ENCODE measurements at regions not wholly inside any gene's neighbourhood (a gene's known extent, or its start where the extent isn't known, plus 50 kb on each side); places are given as distances from the start of the nearest gene placed in this dataset.

DNA sequence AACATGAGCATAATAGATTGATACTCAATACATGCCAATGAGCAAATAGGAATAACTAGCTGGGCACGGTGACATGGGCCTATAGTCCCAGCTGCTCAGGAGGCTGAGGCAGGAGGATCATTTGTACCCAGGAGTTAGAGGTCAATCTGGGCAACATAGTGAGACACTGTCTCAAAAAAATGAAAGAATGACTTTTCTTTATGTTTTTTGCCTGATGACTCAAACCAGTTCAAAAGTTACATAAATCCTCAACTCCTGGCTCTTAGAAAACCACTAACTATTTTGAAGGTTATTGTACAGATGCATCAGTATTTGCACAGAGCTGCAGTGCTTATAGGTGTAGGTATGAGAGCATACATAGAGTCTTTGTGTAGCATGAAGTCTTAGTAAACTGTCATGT is 219.2 kb upstream of the RGS6 start:
- H3K9me3 Mint-ChIP-seq (ENCODE audit: low read depth): no peaks in the 10 kb centered on the region
- H3K4me1 Mint-ChIP-seq (ENCODE audit: low read depth): peaks cover 11% of the 10 kb centered on the region
- H3K36me3 Mint-ChIP-seq: peaks cover 30% of the 10 kb centered on the region
- no peaks in the 10 kb centered on the region for H3K27me3 Mint-ChIP-seq
- no peak overlapping the region for H3K27ac Mint-ChIP-seq
- no peak overlapping the region for H3K4me3 Mint-ChIP-seq

DNA sequence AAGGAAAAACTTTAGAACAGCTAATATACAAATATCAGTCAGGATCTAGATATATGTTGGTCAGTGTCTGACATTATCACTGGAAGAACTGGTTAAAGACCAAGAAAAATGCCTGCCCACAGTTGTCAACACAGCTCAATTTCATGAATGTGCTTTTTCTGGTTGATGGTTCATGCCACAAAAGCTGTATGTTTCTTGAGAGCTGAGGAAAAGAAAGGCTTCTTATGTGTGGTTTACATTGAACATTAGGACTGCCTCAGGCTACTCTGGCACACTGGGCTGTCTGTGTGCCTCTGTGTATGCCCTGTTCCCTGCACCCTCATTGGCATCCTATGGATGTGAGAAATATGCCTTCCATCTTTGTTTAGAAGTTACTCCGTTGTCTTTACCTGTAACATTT is 218.8 kb upstream of the RGS6 start:
- no peaks in the 10 kb centered on the region for H3K9me3 Mint-ChIP-seq (ENCODE audit: low read depth)
- no peak overlapping the region for H3K27ac Mint-ChIP-seq
- peaks cover 32% of the 10 kb centered on the region for H3K36me3 Mint-ChIP-seq
- no peaks in the 10 kb centered on the region for H3K27me3 Mint-ChIP-seq
- peaks cover 11% of the 10 kb centered on the region for H3K4me1 Mint-ChIP-seq (ENCODE audit: low read depth)
- H3K4me3 Mint-ChIP-seq: no peak overlapping the region

DNA sequence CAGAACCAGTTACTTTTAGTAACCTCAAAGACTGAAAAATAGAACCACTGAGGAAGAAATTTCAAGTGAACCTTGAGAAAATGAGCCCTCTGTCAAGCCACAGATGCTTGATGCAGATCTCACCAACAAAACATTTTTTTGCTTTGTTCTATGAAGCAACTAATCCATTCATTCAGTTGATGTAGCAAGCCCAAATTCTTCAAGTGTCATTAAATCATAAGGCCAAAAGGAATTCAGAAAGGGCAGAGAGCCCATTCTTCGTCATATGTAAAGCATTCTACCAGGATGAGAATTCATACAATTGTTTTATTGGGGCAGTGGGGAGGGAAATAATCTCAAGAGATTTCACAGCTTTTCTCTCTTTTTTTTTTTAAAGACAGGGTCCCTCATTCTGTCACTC is 218.0 kb upstream of the RGS6 start:
- Mint-ChIP-seq H3K27ac (no peak overlapping the region), H3K4me1 (ENCODE audit: low read depth) (peaks cover 11% of the 10 kb centered on the region), H3K9me3 (ENCODE audit: low read depth) (no peaks in the 10 kb centered on the region), H3K27me3 (no peaks in the 10 kb centered on the region), H3K36me3 (peaks cover 32% of the 10 kb centered on the region), H3K4me3 (no peak overlapping the region)

DNA sequence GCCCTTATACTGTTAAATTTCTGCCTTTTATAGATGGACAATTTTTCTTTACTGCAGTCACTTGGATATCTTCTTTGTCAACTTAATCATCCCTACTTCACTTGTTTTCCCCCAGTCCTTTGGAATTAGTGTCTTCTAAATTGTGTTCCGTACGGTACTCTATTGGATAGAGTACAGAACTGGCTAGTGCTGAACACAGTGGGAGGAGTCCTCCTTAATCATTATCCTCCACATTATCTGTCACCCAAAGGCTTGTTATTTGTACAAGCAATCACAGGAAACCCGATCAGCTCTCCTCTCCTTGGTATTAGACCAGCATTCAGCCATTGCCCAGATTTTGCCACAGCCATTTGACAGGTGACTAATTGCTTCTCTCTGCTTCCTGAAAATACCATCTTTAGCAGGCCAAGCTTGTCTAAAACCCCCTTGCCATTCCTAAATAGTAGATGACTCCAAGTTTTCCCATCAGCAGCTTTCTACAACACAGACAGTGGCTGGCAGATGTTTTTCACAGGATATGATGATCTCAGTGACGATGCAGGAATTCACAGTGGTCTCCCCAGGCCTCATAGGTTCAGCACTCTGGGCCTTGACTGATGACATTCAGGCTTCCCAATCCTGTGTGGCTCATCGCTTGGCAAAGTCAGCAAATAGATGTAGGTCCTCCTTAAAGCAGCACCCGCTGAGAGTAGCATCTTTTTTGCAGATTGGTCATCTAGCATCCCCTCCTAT is 216.0 kb upstream of the RGS6 start:
- Mint-ChIP-seq H3K27ac (no peak overlapping the region), H3K9me3 (ENCODE audit: low read depth) (no peaks in the 10 kb centered on the region), H3K4me1 (ENCODE audit: low read depth) (peaks cover 8% of the 10 kb centered on the region), H3K27me3 (no peaks in the 10 kb centered on the region), H3K36me3 (peaks cover 33% of the 10 kb centered on the region), H3K4me3 (no peak overlapping the region)

DNA sequence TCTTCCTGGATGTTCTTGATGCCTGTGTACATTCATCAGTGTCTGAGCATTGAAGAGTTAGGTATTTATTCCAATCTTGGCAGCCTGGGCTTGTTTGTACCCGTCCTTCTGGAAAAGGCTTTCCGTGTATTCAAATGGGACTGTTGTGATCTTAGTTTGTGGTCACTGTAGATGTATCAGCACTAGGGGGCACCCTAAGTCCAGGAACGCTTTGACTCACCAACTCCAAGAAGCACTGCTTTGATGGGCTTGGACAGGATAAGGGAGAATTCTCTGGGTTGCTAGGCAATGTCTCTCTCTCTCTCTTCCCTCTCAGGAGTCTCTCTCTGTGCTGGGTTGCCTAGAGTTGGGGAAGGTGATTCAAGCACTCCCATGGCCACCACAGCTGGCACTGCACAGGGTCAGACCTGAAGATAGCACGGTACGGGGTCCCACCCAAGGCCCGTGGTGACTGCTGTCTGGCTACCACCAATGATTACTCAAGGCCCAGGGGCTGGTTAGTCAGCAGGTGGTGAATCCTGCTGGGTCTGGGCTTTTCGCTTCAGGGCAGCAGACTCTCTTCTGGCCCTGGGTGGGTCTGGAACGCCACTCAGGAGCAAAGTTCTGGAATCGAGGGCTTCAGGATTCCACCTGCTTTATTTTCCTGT is 211.1 kb upstream of the RGS6 start:
- peaks cover 2% of the 10 kb centered on the region for H3K4me1 Mint-ChIP-seq (ENCODE audit: low read depth)
- H3K9me3 Mint-ChIP-seq (ENCODE audit: low read depth): no peaks in the 10 kb centered on the region
- no peak overlapping the region for H3K4me3 Mint-ChIP-seq
- H3K27ac Mint-ChIP-seq: no peak overlapping the region
- no peaks in the 10 kb centered on the region for H3K27me3 Mint-ChIP-seq
- H3K36me3 Mint-ChIP-seq: peaks cover 23% of the 10 kb centered on the region

DNA sequence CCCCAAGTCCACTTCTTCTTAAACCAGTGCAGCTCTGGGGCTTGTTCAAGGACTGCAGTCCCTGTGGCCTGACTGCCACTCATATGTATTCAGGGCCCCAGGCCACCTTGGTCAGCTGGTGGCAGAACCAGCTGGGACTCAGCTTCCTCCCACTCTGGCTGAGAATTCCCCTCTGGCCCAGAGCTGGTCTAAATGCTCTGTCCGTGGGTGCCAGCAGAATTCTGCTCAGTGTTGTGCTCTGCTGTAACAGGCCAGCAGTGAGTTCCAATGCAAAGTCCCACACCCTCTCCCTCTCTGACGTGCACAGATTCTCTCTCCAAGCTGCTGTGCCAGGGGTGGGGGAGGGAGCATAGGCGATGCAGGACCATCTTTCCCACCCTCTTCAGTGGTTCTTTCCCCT is 210.4 kb upstream of the RGS6 start:
- Mint-ChIP-seq H3K4me3 (no peak overlapping the region), H3K36me3 (peaks cover 23% of the 10 kb centered on the region), H3K9me3 (ENCODE audit: low read depth) (no peaks in the 10 kb centered on the region), H3K4me1 (ENCODE audit: low read depth) (peaks cover 2% of the 10 kb centered on the region), H3K27ac (no peak overlapping the region), H3K27me3 (no peaks in the 10 kb centered on the region)

DNA sequence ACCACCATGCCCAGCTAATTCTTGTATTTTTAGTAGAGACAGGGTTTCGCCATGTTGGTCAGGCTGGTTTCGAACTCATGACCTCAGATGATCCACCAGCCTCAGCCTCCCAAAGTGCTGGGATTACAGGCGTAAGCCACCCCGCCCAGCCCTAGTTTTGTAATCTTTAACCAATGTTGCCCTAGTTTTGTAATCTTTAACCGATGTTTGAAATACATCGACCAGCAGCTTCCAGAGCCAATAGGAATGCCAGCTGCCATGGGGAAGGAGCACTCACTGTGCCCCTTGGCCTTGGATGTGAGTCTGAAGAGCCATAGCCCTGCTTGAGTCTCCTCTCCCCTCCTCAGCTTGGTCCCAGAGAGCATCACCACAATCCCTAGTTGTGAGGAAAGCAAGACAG is 209.3 kb upstream of the RGS6 start:
- no peaks in the 10 kb centered on the region for H3K9me3 Mint-ChIP-seq (ENCODE audit: low read depth)
- H3K4me1 Mint-ChIP-seq (ENCODE audit: low read depth): peaks cover 2% of the 10 kb centered on the region
- no peak overlapping the region for H3K4me3 Mint-ChIP-seq
- H3K36me3 Mint-ChIP-seq: peaks cover 23% of the 10 kb centered on the region
- no peak overlapping the region for H3K27ac Mint-ChIP-seq
- H3K27me3 Mint-ChIP-seq: no peaks in the 10 kb centered on the region

DNA sequence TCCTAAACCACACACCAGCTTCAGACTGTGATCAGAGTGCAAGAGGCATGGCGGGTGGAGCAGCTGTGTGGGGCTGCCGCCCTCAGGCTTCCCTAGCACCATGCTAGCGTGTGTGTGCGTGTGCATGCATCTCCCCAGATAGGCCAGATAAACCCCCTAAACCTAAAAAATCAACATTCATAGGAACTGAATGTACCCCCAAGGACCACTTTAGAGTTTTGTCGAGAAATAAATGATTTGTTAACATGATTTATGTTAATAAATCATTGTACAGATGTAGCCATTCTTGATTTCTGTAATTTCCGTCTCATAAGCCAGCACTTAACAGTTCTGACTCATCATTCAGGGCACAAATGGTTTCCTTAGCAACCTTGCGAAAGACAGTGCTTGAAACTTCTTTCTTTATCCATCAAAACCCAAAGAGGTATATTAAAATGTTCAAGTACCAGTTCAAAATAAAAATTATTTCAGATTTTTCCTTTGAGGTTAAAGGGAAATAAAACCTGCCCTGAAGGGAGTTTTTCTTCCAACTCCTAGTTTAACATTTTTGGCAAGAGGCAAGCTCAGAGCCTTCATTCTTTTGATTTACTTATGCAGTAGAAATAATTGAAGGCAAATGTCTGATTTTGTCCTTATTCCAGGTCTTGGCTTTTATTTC is 206.2 kb upstream of the RGS6 start:
- Mint-ChIP-seq H3K9me3 (ENCODE audit: low read depth) (no peaks in the 10 kb centered on the region), H3K36me3 (peaks cover 16% of the 10 kb centered on the region)

DNA sequence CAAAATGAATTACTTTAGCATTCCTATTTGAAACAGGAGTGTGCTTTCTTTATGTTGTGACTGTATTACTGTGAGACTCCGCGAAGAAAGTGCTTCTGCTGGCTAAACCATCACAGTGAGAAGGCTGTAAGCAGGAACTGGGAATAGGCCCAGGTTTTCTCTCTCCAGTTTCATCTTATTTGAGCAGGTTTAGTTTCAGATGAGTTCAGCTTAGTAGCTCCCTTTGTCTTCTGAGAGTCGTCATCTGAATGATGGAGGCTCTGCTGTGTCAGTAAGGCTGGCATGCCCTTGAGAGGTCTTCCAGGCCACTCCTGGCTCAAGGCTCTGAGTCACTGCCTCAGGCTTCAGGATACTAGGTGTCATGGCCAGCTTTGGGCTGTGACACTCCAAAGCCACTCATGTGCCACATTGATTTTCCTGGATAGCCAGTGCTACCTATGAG is 205.6 kb upstream of the RGS6 start:
- H3K4me1 Mint-ChIP-seq (ENCODE audit: low read depth): no peaks in the 10 kb centered on the region
- H3K36me3 Mint-ChIP-seq: peaks cover 16% of the 10 kb centered on the region
- no peaks in the 10 kb centered on the region for H3K9me3 Mint-ChIP-seq (ENCODE audit: low read depth)
- no peak overlapping the region for H3K4me3 Mint-ChIP-seq
- no peaks in the 10 kb centered on the region for H3K27me3 Mint-ChIP-seq
- no peak overlapping the region for H3K27ac Mint-ChIP-seq

More for the DNA sequence above, 206.2 kb upstream of the RGS6 start:
- Mint-ChIP-seq H3K4me1 (ENCODE audit: low read depth) (no peaks in the 10 kb centered on the region), H3K27me3 (no peaks in the 10 kb centered on the region), H3K27ac (no peak overlapping the region), H3K4me3 (no peak overlapping the region)

DNA sequence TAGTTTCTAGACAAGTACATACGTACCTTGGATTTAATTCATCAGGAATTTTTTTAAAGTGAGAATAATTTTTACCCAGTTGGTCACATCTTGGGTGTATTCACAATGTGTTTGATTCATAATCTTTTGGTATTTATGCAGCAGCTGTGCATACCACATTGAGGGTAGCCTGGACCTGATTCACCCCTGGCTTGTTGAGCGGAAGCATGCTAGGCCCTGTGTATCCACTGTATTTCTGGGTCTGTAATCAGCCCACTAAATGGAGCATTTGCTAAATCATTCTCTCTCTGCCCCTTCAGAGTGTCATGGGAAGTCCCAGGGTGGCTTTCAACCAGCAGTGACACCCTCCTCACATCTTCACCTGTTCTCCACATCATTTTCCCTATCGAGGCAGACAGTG is 203.8 kb upstream of the RGS6 start:
- Mint-ChIP-seq H3K4me1 (ENCODE audit: low read depth) (no peaks in the 10 kb centered on the region), H3K27me3 (no peaks in the 10 kb centered on the region), H3K36me3 (peaks cover 13% of the 10 kb centered on the region), H3K9me3 (ENCODE audit: low read depth) (no peaks in the 10 kb centered on the region), H3K27ac (no peak overlapping the region), H3K4me3 (no peak overlapping the region)

DNA sequence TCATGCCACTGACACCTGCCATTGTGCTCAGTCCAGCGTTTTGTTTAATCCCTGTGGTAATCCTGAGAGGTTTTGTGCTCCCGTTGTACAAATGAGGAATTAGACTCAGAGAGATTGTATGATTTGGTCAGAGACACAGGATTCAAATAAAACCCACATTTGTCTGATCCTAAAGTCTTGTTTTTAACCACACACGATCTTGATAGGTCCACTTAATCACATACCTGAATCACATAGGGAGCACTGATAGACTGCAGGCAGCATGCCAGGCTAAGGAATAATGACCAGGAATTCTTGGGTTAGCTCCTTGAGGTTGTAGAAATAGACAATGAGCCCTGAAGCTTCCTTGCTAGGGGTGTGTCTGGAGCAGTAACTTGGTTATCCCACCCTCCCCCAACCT is 202.6 kb upstream of the RGS6 start:
- Mint-ChIP-seq H3K4me3 (no peak overlapping the region), H3K27me3 (no peaks in the 10 kb centered on the region), H3K36me3 (peaks cover 12% of the 10 kb centered on the region), H3K9me3 (ENCODE audit: low read depth) (no peaks in the 10 kb centered on the region), H3K27ac (no peak overlapping the region), H3K4me1 (ENCODE audit: low read depth) (no peaks in the 10 kb centered on the region)

DNA sequence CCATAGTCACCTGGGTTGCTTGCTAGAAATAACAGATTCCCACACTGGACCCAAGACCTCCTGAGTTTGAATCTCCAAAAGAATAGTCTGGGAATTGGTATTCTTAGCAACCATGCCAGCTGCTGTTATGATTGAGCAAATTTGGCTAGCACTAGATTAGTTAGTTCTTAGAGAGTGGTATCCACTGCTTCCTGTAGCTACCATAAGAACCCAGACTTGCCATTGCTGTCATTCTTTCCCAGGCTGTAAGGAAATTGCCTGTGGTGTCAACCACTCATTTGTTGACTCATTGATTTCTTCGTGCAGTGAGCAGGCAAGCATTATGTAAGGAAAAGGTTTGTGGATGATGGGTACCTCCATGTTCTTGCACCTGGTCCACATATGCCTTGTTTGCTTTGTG is 201.8 kb upstream of the RGS6 start:
- H3K27ac Mint-ChIP-seq: no peak overlapping the region
- H3K9me3 Mint-ChIP-seq (ENCODE audit: low read depth): no peaks in the 10 kb centered on the region
- no peak overlapping the region for H3K4me3 Mint-ChIP-seq
- no peaks in the 10 kb centered on the region for H3K27me3 Mint-ChIP-seq
- peaks cover 10% of the 10 kb centered on the region for H3K36me3 Mint-ChIP-seq
- H3K4me1 Mint-ChIP-seq (ENCODE audit: low read depth): no peaks in the 10 kb centered on the region

DNA sequence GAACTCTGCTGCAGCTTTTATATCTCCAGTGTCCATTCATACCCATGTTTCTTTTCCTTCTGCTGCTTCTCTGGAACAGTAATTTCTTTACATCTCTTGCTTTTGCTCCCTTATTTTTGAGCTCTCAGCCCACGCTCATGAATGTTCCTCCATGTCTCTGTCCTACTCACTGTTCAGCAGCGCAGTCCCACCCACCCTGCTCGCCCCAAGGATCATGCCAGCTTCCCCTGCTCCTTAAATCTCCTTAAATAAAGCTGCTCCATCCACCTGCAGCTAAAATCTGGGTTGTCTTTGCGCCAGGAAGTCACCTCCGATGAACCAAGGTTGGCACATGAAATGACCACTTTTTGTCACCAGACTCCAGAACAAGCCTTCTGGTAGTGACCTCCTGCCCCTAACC is 201.1 kb upstream of the RGS6 start:
- Mint-ChIP-seq H3K27me3 (no peaks in the 10 kb centered on the region), H3K4me3 (no peak overlapping the region), H3K9me3 (ENCODE audit: low read depth) (no peaks in the 10 kb centered on the region), H3K4me1 (ENCODE audit: low read depth) (no peaks in the 10 kb centered on the region), H3K36me3 (peaks cover 10% of the 10 kb centered on the region), H3K27ac (no peak overlapping the region)

DNA sequence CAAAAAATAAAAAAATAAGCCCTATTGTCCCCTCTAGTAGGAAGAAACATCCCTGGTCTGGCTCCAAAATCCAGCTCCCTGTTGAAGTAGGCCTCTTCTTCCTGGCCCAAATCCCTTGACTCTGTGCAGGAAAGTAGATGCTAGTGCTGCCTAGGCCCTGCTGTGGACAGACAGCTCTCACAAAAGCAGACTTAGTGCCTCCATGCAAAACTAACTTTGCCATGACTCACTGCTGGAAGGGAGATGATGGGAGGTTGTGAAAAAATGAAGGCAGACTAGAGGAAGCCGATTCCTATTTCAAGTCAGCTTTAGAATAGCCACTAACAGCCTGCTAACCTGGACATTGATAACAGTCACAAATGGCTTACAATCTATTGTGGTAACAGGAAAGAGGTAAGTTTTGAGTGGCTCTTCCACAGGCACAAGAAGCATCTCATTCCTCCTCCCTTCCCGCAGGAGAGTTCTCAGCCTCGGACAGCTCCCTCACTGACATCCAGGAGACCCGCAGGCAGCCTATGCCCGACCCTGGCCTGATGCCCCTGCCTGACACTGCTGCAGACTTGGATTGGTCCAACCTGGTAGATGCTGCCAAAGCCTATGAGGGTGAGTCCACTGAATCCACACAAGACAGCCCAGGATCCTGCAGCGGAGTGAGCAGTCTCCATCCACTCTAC is 198.9 kb upstream of the RGS6 start:
- H3K4me3 Mint-ChIP-seq: no peak overlapping the region
- H3K4me1 Mint-ChIP-seq (ENCODE audit: low read depth): no peaks in the 10 kb centered on the region
- H3K9me3 Mint-ChIP-seq (ENCODE audit: low read depth): no peaks in the 10 kb centered on the region
- no peak overlapping the region for H3K27ac Mint-ChIP-seq
- no peaks in the 10 kb centered on the region for H3K27me3 Mint-ChIP-seq
- H3K36me3 Mint-ChIP-seq: peaks cover 10% of the 10 kb centered on the region

DNA sequence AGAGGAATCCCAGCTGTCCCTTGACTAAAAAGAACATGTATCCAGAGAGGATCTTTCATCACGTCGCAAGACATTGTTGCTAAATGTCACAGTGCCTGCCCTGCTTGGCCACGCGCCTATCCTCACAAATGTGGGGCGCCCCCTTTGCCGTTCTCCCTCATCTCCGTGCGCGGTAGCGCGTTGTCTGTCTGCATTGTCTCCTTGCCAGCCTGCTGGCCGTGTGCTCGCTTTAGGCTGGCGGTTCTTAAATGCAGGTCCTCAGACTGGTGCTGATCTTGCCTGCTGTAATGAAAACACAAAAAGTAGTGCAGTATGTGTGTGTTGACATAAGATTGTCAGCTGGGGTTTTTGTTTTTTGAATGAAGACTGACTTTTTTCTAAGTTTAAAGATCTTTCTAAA is 198.2 kb upstream of the RGS6 start:
- H3K27ac Mint-ChIP-seq: no peak overlapping the region
- no peaks in the 10 kb centered on the region for H3K27me3 Mint-ChIP-seq
- H3K9me3 Mint-ChIP-seq (ENCODE audit: low read depth): no peaks in the 10 kb centered on the region
- peaks cover 10% of the 10 kb centered on the region for H3K36me3 Mint-ChIP-seq
- H3K4me1 Mint-ChIP-seq (ENCODE audit: low read depth): no peaks in the 10 kb centered on the region
- no peak overlapping the region for H3K4me3 Mint-ChIP-seq
